ENCODE measurements at regions not wholly inside any gene's neighbourhood (a gene's known extent, or its start where the extent isn't known, plus 50 kb on each side); places are given as distances from the start of the nearest gene placed in this dataset.

DNA sequence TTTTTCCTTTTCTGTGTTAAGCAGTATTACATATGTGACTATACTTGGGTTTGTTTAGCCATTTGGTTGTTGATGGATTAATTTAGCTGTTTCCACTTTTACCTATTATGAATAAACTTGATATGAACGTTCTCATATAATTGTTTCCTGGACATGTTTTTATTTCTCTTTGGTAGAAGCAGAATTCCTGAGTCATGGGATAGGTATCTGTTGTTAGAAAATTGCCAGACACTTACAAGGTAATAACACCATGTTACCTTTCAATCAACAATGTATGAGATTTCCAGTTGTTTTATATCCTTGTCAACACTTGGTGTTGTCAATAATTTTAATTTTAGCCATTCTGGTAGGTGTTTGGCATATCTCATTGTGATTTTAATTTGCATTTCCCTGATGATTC, 475.4 kb downstream of the IGSF11 start:
- TF ChIP-seq POLR2A (IDR thresholded peaks at IDR 0.05; ENCODE audit: low read length) (no peak), GATA1 (IDR thresholded peaks at IDR 0.05; ENCODE audit: low read depth, low read length) (no peak)
